ENCODE measurements at regions not wholly inside any gene's neighbourhood (a gene's known extent, or its start where the extent isn't known, plus 50 kb on each side); places are given as distances from the start of the nearest gene placed in this dataset.

- H3K4me3 Mint-ChIP-seq (ENCODE audit: low read depth) = no peak overlapping the region
- H3K36me3 Mint-ChIP-seq (ENCODE audit: insufficient read depth) = no peaks in the 10 kb centered on the region
- peaks cover 3% of the 10 kb centered on the region for H3K27me3 Mint-ChIP-seq
- no peak overlapping the region for H3K27ac Mint-ChIP-seq
- no peak for TF ChIP-seq CTCF (IDR thresholded peaks at IDR 0.05; ENCODE audit: unreplicated experiment)
- no peak for DNase-seq (ENCODE audit: low spot score, unreplicated experiment)
- H3K9me3 Mint-ChIP-seq (ENCODE audit: low read depth) = no peaks in the 10 kb centered on the region
- no peaks in the 10 kb centered on the region for H3K4me1 Mint-ChIP-seq (ENCODE audit: low read depth)
Measured at GRCh38 chr5:74296685-74297408, 343.7 kb downstream of the ENC1 start.

GRCh38 chr5:74295676-74296075 is 344.9 kb downstream of the ENC1 start:
- no peak overlapping the region for H3K4me3 Mint-ChIP-seq (ENCODE audit: low read depth)
- no peak for TF ChIP-seq CTCF (IDR thresholded peaks at IDR 0.05; ENCODE audit: unreplicated experiment)
- no peaks in the 10 kb centered on the region for H3K4me1 Mint-ChIP-seq (ENCODE audit: low read depth)
- peaks cover 3% of the 10 kb centered on the region for H3K27me3 Mint-ChIP-seq
- no peaks in the 10 kb centered on the region for H3K9me3 Mint-ChIP-seq (ENCODE audit: low read depth)
- H3K27ac Mint-ChIP-seq = no peak overlapping the region
- DNase-seq (ENCODE audit: low spot score, unreplicated experiment) = no peak
- no peaks in the 10 kb centered on the region for H3K36me3 Mint-ChIP-seq (ENCODE audit: insufficient read depth)

- H3K9me3 Mint-ChIP-seq (ENCODE audit: low read depth) = no peaks in the 10 kb centered on the region
- DNase-seq (ENCODE audit: low spot score, unreplicated experiment) = no peak
- H3K4me1 Mint-ChIP-seq (ENCODE audit: low read depth) = no peaks in the 10 kb centered on the region
- H3K36me3 Mint-ChIP-seq (ENCODE audit: insufficient read depth) = no peaks in the 10 kb centered on the region
- no peak overlapping the region for H3K27ac Mint-ChIP-seq
- peaks cover 9% of the 10 kb centered on the region for H3K27me3 Mint-ChIP-seq
- H3K4me3 Mint-ChIP-seq (ENCODE audit: low read depth) = no peak overlapping the region
- no peak for TF ChIP-seq CTCF (IDR thresholded peaks at IDR 0.05; ENCODE audit: unreplicated experiment)
Measured at GRCh38 chr5:74295141-74295540, 345.4 kb downstream of the ENC1 start.

- Mint-ChIP-seq H3K4me3 (ENCODE audit: low read depth) (no peak overlapping the region), H3K4me1 (ENCODE audit: low read depth) (no peaks in the 10 kb centered on the region), H3K27me3 (peaks cover 12% of the 10 kb centered on the region)
Measured at GRCh38 chr5:74294231-74294705, 346.3 kb downstream of the ENC1 start.

GRCh38 chr5:74293182-74293581 is 347.3 kb downstream of the ENC1 start:
- Mint-ChIP-seq H3K27me3 (peaks cover 20% of the 10 kb centered on the region), H3K36me3 (ENCODE audit: insufficient read depth) (no peaks in the 10 kb centered on the region), H3K9me3 (ENCODE audit: low read depth) (no peaks in the 10 kb centered on the region), H3K4me1 (ENCODE audit: low read depth) (no peaks in the 10 kb centered on the region), H3K27ac (no peak overlapping the region), H3K4me3 (ENCODE audit: low read depth) (no peak overlapping the region)
- no peak for TF ChIP-seq CTCF (IDR thresholded peaks at IDR 0.05; ENCODE audit: unreplicated experiment)
- no peak for DNase-seq (ENCODE audit: low spot score, unreplicated experiment)

More at GRCh38 chr5:74294231-74294705, 346.3 kb downstream of the ENC1 start:
- no peak overlapping the region for H3K27ac Mint-ChIP-seq
- TF ChIP-seq CTCF (IDR thresholded peaks at IDR 0.05; ENCODE audit: unreplicated experiment) = no peak
- H3K36me3 Mint-ChIP-seq (ENCODE audit: insufficient read depth) = no peaks in the 10 kb centered on the region
- DNase-seq (ENCODE audit: low spot score, unreplicated experiment) = no peak
- H3K9me3 Mint-ChIP-seq (ENCODE audit: low read depth) = no peaks in the 10 kb centered on the region
